Left ventricle myocardium inferior (tissue), 1 donor: ENCODE measurements at regions not wholly inside any gene's neighbourhood (a gene's known extent, or its start where the extent isn't known, plus 50 kb on each side); places are given as distances from the start of the nearest gene placed in this dataset.

Experiments used
- DNase-seq: peaks from one replicate; pipeline ENCODE4 v3.0.0-alpha.2; 2020
- H3K27ac ChIP-seq: fragments of 200-600 bp; replicated peaks from 2 replicates; pipeline ENCODE4 v1.8.0; 2021
- H3K27me3 ChIP-seq: fragments of 200-600 bp; 2 replicates; pipeline ENCODE4 v1.8.0; 2021; ENCODE audit warnings: low read depth
- H3K36me3 ChIP-seq: fragments of 200-600 bp; 2 replicates; pipeline ENCODE4 v1.8.0; 2021
- H3K4me1 ChIP-seq: fragments of 200-600 bp; 2 replicates; pipeline ENCODE4 v1.8.0; 2021
- H3K4me3 ChIP-seq: fragments of 200-600 bp; 2 replicates; pipeline ENCODE4 v1.8.0; 2021; ENCODE audit warnings: mild to moderate bottlenecking, moderate library complexity
- H3K9me3 ChIP-seq: fragments of 200-600 bp; replicated peaks from 2 replicates; pipeline ENCODE4 v1.8.0; 2021
- CTCF ChIP-seq: fragments of 200-600 bp; IDR thresholded peaks from 2 replicates; pipeline ENCODE4 v1.8.0; 2021; ENCODE audit warnings: antibody characterized with exemption, mild to moderate bottlenecking, borderline replicate concordance
- intact Hi-C: fragments of 100-400 bp; cut with micrococcal nuclease; formaldehyde crosslinking; loops from one replicate; pipeline ENCODE4 v1.11.0; 2022
- donor health status: DM: no; HTN: yes; CAD: no; lungs with severe emphysema.

GRCh38 chr5:85533341-85534047 lies 1084.2 kb upstream of the COX7C start:
- Histone ChIP-seq H3K36me3 (no peaks in the 10 kb centered on the region), H3K9me3 (no peaks in the 10 kb centered on the region), H3K27ac (no peak overlapping the region), H3K27me3 (no peaks in the 10 kb centered on the region), H3K4me1 (no peaks in the 10 kb centered on the region), H3K4me3 (no peak overlapping the region)
- DNase-seq = no peak
- TF ChIP-seq CTCF = no peak
- intact Hi-C loops = no loop called here

GRCh38 chr5:85538362-85538761 lies 1079.4 kb upstream of the COX7C start:
- no peaks in the 10 kb centered on the region for H3K36me3 ChIP-seq
- intact Hi-C loops = no loop called here
- no peaks in the 10 kb centered on the region for H3K27me3 ChIP-seq
- H3K4me3 ChIP-seq = no peak overlapping the region
- H3K4me1 ChIP-seq = no peaks in the 10 kb centered on the region
- DNase-seq = no peak
- H3K9me3 ChIP-seq = no peaks in the 10 kb centered on the region
- no peak overlapping the region for H3K27ac ChIP-seq
- no peak for TF ChIP-seq CTCF

- Histone ChIP-seq H3K36me3 (no peaks in the 10 kb centered on the region), H3K4me3 (no peak overlapping the region), H3K27ac (no peak overlapping the region), H3K4me1 (no peaks in the 10 kb centered on the region), H3K9me3 (peaks cover 7% of the 10 kb centered on the region), H3K27me3 (no peaks in the 10 kb centered on the region)
- intact Hi-C loops = no loop called here
- no peak for DNase-seq
- TF ChIP-seq CTCF = no peak
Observed at GRCh38 chr5:85545129-85545528, 1072.6 kb upstream of the COX7C start.

- intact Hi-C loops = no loop called here
- Histone ChIP-seq H3K36me3 (no peaks in the 10 kb centered on the region), H3K27me3 (no peaks in the 10 kb centered on the region), H3K9me3 (peaks cover 39% of the 10 kb centered on the region), H3K4me1 (no peaks in the 10 kb centered on the region), H3K27ac (no peak overlapping the region), H3K4me3 (no peak overlapping the region)
- no peak for TF ChIP-seq CTCF
- no peak for DNase-seq
Observed at GRCh38 chr5:85549229-85549628, 1068.5 kb upstream of the COX7C start.

GRCh38 chr5:85549836-85550599 lies 1067.7 kb upstream of the COX7C start:
- no peak for TF ChIP-seq CTCF
- Histone ChIP-seq H3K36me3 (no peaks in the 10 kb centered on the region), H3K27ac (no peak overlapping the region), H3K4me1 (no peaks in the 10 kb centered on the region), H3K27me3 (no peaks in the 10 kb centered on the region), H3K4me3 (no peak overlapping the region), H3K9me3 (peaks cover 46% of the 10 kb centered on the region)
- intact Hi-C loops = no loop called here
- DNase-seq = no peak
